ENCODE measurements at regions not wholly inside any gene's neighbourhood (a gene's known extent, or its start where the extent isn't known, plus 50 kb on each side); places are given as distances from the start of the nearest gene placed in this dataset.

DNA sequence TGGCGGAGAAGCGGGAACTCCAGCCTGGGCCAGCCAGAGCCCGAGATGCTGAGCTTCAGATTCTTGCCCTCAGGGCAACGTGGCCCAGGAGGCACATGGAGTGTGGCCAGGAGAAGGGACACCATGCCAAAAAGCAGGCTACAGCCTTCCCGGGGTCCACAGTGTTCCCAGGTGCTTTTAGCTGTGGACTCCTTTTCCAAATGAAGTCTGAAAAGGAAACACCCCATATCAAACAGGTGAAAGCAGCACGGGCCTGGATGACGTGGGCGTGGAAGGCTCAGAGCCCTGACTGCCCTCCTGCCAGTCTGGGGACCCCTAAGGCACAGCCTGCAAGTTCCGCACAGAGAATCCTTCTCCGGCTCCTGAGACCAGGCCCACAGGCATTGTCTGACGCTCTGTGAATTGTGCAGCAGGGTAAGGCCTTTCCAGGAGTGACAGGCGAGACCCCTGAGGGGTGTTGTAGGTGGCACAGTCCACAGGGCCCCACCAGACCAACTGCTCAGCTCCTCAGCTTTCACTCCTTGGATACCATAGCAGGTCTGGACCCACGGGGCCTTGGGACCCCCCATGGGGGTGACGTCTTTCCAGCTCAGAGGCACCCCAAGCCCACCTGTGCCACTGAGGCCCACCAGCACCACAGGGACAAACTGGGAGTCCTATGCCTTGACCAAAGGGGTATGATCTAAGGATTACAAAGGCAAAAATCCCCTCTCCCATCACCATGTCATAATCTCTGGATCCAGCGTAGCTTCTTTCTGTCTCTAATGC lies 69.6 kb upstream of the RAB6C start:
- DNase-seq (no peak), ATAC-seq (ENCODE audit: poor library complexity) (no peak)
- Mint-ChIP-seq H3K4me3 (no peak overlapping the region), H3K27me3 (peaks cover under 1% of the 10 kb centered on the region), H3K9me3 (no peaks in the 10 kb centered on the region), H3K4me1 (ENCODE audit: low read depth) (no peaks in the 10 kb centered on the region), H3K36me3 (ENCODE audit: low read depth) (no peaks in the 10 kb centered on the region), H3K27ac (no peak overlapping the region)
- intact Hi-C loops (cut with DNase I, micrococcal nuclease) = no loop called here
- Histone ChIP-seq H3K27me3 (ENCODE audit: control insufficient read depth in 1 of 2, insufficient read depth in 2 of 2, low read length in 2 of 2) (no peaks in the 10 kb centered on the region), H3K9me3 (ENCODE audit: control insufficient read depth in 1 of 2, insufficient read depth in 1 of 2, low read length in 2 of 2) (no peaks in the 10 kb centered on the region), H3K4me3 (ENCODE audit: low read length) (no peak overlapping the region), H3K4me1 (ENCODE audit: insufficient read depth, low read length) (no peaks in the 10 kb centered on the region), H3K36me3 (ENCODE audit: insufficient read depth, low read length) (no peaks in the 10 kb centered on the region), H3K27ac (ENCODE audit: low read depth in 1 of 2, low read length in 2 of 2) (no peak overlapping the region)
- POLR2A ChIA-PET = no interaction called here
- TF ChIP-seq, protein P1, sequence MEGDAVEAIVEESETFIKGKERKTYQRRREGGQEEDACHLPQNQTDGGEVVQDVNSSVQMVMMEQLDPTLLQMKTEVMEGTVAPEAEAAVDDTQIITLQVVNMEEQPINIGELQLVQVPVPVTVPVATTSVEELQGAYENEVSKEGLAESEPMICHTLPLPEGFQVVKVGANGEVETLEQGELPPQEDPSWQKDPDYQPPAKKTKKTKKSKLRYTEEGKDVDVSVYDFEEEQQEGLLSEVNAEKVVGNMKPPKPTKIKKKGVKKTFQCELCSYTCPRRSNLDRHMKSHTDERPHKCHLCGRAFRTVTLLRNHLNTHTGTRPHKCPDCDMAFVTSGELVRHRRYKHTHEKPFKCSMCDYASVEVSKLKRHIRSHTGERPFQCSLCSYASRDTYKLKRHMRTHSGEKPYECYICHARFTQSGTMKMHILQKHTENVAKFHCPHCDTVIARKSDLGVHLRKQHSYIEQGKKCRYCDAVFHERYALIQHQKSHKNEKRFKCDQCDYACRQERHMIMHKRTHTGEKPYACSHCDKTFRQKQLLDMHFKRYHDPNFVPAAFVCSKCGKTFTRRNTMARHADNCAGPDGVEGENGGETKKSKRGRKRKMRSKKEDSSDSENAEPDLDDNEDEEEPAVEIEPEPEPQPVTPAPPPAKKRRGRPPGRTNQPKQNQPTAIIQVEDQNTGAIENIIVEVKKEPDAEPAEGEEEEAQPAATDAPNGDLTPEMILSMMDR (IDR thresholded peaks at IDR 0.05) = no peak
- CTCF ChIA-PET = interaction anchor here (0.6 kb wide), 1 partner anchor 560 kb away, joined by 3 read pairs; no protein-coding TSS in a partner anchor

DNA sequence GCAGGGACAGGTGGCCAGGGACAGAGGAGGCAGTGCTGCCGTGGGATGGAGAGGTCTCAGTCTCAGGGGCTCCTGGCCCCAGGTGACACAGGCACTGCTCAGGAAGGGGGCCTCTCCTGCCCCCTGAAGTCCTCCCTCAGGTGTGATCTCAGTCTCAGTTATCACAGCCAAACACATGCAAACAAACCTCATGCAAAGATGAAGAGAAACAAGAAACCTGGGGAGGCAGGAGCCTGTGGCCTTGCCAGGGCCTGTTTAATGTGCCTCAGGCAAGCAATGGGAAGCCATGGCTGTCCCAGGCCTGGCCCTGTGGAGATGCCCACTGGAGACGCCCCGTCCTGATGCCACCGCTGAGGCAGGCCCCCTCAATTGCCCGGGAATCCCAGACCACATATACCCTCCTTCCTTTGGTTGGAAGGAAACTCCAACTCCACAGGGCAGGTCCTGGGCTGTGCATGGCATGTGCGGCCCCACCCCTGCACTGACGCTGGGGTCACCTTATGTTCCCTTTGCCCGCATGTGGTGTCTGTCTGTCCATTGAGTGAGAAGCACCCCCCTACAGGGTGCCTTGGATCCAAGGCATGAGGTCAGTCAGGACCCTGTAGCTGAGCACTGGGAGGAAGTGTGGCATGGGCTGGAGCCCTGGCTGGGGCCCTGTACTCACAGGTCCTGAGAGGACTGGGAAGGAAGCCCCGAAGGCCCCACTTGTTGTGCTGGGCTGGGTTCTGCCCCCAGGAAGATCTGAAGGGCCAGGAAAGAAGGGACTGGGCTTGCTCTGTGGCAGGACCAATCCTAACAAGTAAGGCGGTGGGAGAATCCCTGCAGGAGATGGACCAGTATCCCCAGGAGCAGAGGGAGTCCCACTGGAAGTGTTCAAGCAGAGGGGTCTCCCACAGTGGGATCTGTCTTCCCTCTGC lies 68.8 kb upstream of the RAB6C start:
- Histone ChIP-seq H3K27ac (ENCODE audit: low read depth in 1 of 2, low read length in 2 of 2) (no peak overlapping the region), H3K36me3 (ENCODE audit: insufficient read depth, low read length) (no peaks in the 10 kb centered on the region), H3K27me3 (ENCODE audit: control insufficient read depth in 1 of 2, insufficient read depth in 2 of 2, low read length in 2 of 2) (no peaks in the 10 kb centered on the region), H3K4me3 (ENCODE audit: low read length) (no peak overlapping the region), H3K4me1 (ENCODE audit: insufficient read depth, low read length) (no peaks in the 10 kb centered on the region), H3K9me3 (ENCODE audit: control insufficient read depth in 1 of 2, insufficient read depth in 1 of 2, low read length in 2 of 2) (no peaks in the 10 kb centered on the region)
- H3K27me3 Mint-ChIP-seq = peaks cover 7% of the 10 kb centered on the region
- no peaks in the 10 kb centered on the region for H3K36me3 Mint-ChIP-seq (ENCODE audit: low read depth)
- H3K4me1 Mint-ChIP-seq (ENCODE audit: low read depth) = no peaks in the 10 kb centered on the region
- intact Hi-C loops (cut with DNase I, micrococcal nuclease) = no loop called here
- no peaks in the 10 kb centered on the region for H3K9me3 Mint-ChIP-seq
- ATAC-seq (ENCODE audit: poor library complexity) (no peak), DNase-seq (no peak)
- POLR2A ChIA-PET = no interaction called here
- H3K4me3 Mint-ChIP-seq = no peak overlapping the region
- H3K27ac Mint-ChIP-seq = no peak overlapping the region
- CTCF ChIA-PET = no interaction called here
- TF ChIP-seq, protein P1 (IDR thresholded peaks at IDR 0.05) = no peak

DNA sequence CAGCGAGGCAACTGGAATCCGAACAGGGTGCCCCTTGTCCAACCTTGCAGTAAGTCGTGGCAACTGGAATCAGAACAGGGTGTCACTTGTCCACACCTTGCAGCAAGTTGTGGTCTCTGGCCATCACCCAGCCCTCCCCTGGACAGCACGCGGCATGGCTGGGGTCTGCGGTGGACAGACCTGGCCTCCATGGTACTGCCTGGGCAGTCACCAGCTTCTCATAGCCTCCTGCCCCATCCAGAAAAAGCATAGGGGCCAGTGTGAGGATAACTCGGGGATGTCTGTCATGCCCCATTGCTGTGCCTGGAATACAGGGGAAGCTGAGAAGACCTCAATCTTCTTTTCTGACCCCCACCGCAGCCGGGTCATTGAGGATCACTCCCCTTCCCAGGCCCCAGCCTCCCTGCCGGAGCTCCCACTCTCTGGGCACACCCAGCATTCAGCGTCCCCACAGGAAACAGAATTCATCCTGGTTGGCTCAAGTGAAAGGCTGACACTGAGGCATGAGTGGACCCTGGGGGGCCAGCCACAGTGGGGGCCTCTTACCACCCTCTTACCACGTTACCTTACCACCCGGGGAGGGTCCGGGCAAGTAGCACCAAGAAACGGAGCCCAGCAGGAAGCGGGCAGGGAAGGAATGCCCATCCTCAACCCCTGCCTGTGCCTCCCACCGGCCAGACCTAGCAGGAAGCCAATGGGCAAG lies 68.0 kb upstream of the RAB6C start:
- no peak for DNase-seq
- no peaks in the 10 kb centered on the region for H3K9me3 Mint-ChIP-seq

More for the DNA sequence above, 68.0 kb upstream of the RAB6C start:
- no peaks in the 10 kb centered on the region for H3K9me3 ChIP-seq (ENCODE audit: control insufficient read depth in 1 of 2, insufficient read depth in 1 of 2, low read length in 2 of 2)
- H3K36me3 ChIP-seq (ENCODE audit: insufficient read depth, low read length) = no peaks in the 10 kb centered on the region
- no peak overlapping the region for H3K27ac Mint-ChIP-seq
- ATAC-seq (ENCODE audit: poor library complexity) = no peak
- ChIA-PET CTCF (no interaction called here), POLR2A (no interaction called here)
- H3K27me3 ChIP-seq (ENCODE audit: control insufficient read depth in 1 of 2, insufficient read depth in 2 of 2, low read length in 2 of 2) = no peaks in the 10 kb centered on the region
- no peaks in the 10 kb centered on the region for H3K4me1 Mint-ChIP-seq (ENCODE audit: low read depth)
- no peak overlapping the region for H3K4me3 ChIP-seq (ENCODE audit: low read length)
- intact Hi-C loops (cut with DNase I, micrococcal nuclease) = no loop called here
- TF ChIP-seq, protein P1 (IDR thresholded peaks at IDR 0.05) = no peak
- H3K27ac ChIP-seq (ENCODE audit: low read depth in 1 of 2, low read length in 2 of 2) = no peak overlapping the region
- H3K4me1 ChIP-seq (ENCODE audit: insufficient read depth, low read length) = no peaks in the 10 kb centered on the region
- no peak overlapping the region for H3K4me3 Mint-ChIP-seq
- H3K36me3 Mint-ChIP-seq (ENCODE audit: low read depth) = no peaks in the 10 kb centered on the region
- H3K27me3 Mint-ChIP-seq = peaks cover 7% of the 10 kb centered on the region

Data from CD4-positive, alpha-beta T cell (primary cell).